ENCODE measurements at regions not wholly inside any gene's neighbourhood (a gene's known extent, or its start where the extent isn't known, plus 50 kb on each side); places are given as distances from the start of the nearest gene placed in this dataset.
"Not testable (repeated sequence)": the region's sequence is repeated elsewhere in the genome, so short reads cannot be mapped to it uniquely, and the experiment has no call there.

DNA sequence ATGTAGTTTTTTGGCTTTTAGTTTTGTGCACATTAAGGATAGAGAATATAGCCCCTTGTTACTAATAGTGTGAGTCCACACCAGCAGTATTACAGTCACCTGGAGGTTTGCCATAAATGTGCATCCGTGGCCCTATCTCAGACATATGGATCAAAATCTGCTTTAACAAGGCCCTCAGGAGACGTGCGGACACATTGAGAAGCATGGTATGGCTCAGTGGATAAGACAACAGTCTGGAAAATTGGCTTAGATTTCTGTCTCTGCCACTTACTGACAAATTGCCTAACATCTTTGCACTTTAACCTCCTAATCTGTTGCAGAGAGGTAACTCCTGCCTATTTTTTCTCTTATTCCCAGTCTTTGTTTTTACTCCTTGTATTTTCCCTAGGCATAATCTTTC, 307.2 kb upstream of the DLGAP1 start:
- no peaks in the 10 kb centered on the region for H3K27me3 ChIP-seq
- TF ChIP-seq CTCF (IDR thresholded peaks at IDR 0.05; ENCODE audit: low read depth, low read length): no peak
- no peaks in the 10 kb centered on the region for H3K36me3 ChIP-seq
- no peak overlapping the region for H3K4me3 ChIP-seq
- no peak overlapping the region for H3K27ac ChIP-seq
- H3K9me3 ChIP-seq (ENCODE audit: low read depth): no peaks in the 10 kb centered on the region
- no peak for DNase-seq (ENCODE audit: low read depth in 1 of 2, low spot score in 1 of 2)
- peaks cover 3% of the 10 kb centered on the region for H3K4me1 ChIP-seq (ENCODE audit: low read depth)

GRCh38 chr18:4758980-4759379, 303.9 kb upstream of the DLGAP1 start:
- Histone ChIP-seq H3K9me3 (ENCODE audit: low read depth) (no peaks in the 10 kb centered on the region), H3K4me3 (no peak overlapping the region), H3K27me3 (no peaks in the 10 kb centered on the region), H3K4me1 (ENCODE audit: low read depth) (no peaks in the 10 kb centered on the region), H3K36me3 (no peaks in the 10 kb centered on the region), H3K27ac (no peak overlapping the region)
- DNase-seq (ENCODE audit: low read depth in 1 of 2, low spot score in 1 of 2): no peak
- TF ChIP-seq CTCF (IDR thresholded peaks at IDR 0.05; ENCODE audit: low read depth, low read length): no peak

DNA sequence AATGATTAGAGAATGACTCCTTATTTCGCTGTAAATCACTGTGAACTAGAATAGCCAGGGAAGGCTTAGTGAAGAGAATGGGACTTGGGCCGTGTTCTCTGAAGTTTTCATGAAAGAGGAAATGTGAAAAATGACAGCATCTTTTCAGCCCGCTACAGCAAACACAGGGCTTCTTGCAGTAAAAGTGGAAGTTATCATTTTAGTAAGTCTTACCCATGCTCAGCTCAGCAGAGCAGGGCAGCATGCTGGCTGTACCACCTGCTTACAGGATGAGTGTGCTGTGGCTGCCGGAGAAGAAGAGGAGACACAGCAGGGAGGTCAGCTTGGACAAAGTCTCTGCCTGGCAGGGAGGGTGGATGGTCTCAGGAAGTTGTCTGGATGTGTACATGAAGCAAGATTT, 300.7 kb upstream of the DLGAP1 start:
- no peak overlapping the region for H3K27ac ChIP-seq
- H3K9me3 ChIP-seq (ENCODE audit: low read depth): no peaks in the 10 kb centered on the region
- no peak for DNase-seq (ENCODE audit: low read depth in 1 of 2, low spot score in 1 of 2)
- H3K4me1 ChIP-seq (ENCODE audit: low read depth): peaks cover 4% of the 10 kb centered on the region
- H3K4me3 ChIP-seq: no peak overlapping the region
- no peak for TF ChIP-seq CTCF (IDR thresholded peaks at IDR 0.05; ENCODE audit: low read depth, low read length)
- no peaks in the 10 kb centered on the region for H3K27me3 ChIP-seq
- H3K36me3 ChIP-seq: no peaks in the 10 kb centered on the region

DNA sequence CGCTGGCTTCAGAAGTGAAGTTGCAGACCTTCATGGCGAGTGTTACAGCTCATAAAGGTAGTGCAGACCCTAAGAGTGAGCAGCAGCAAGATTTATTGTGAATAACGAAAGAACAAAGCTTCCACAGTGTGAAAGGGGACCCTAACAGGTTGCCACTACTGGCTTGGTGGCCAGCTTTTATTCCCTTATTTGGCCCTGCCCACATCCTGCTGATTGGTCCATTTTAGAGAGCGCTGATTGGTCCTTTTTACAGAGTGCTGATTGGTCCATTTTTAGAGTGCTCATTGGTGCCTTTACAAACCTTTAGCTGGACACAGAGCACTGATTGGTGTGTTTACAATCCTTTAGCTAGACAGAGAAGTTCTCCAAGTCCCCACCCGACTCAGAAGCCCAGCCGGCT, 298.0 kb upstream of the DLGAP1 start:
- H3K4me1 ChIP-seq (ENCODE audit: low read depth): peaks cover 21% of the 10 kb centered on the region
- not testable (repeated sequence) for H3K9me3 ChIP-seq (ENCODE audit: low read depth); H3K4me3 ChIP-seq; H3K27ac ChIP-seq; H3K27me3 ChIP-seq; DNase-seq (ENCODE audit: low read depth in 1 of 2, low spot score in 1 of 2); H3K36me3 ChIP-seq

- H3K27me3 ChIP-seq: no peaks in the 10 kb centered on the region
- no peaks in the 10 kb centered on the region for H3K9me3 ChIP-seq (ENCODE audit: low read depth)
- TF ChIP-seq CTCF (IDR thresholded peaks at IDR 0.05; ENCODE audit: low read depth, low read length): no peak
- DNase-seq (ENCODE audit: low read depth in 1 of 2, low spot score in 1 of 2): no peak
- no peaks in the 10 kb centered on the region for H3K36me3 ChIP-seq
- H3K4me3 ChIP-seq: no peak overlapping the region
- H3K4me1 ChIP-seq (ENCODE audit: low read depth): peaks cover 21% of the 10 kb centered on the region
- no peak overlapping the region for H3K27ac ChIP-seq
These were observed 296.4 kb upstream of the DLGAP1 start for GRCh38 chr18:4751523-4751922.

DNA sequence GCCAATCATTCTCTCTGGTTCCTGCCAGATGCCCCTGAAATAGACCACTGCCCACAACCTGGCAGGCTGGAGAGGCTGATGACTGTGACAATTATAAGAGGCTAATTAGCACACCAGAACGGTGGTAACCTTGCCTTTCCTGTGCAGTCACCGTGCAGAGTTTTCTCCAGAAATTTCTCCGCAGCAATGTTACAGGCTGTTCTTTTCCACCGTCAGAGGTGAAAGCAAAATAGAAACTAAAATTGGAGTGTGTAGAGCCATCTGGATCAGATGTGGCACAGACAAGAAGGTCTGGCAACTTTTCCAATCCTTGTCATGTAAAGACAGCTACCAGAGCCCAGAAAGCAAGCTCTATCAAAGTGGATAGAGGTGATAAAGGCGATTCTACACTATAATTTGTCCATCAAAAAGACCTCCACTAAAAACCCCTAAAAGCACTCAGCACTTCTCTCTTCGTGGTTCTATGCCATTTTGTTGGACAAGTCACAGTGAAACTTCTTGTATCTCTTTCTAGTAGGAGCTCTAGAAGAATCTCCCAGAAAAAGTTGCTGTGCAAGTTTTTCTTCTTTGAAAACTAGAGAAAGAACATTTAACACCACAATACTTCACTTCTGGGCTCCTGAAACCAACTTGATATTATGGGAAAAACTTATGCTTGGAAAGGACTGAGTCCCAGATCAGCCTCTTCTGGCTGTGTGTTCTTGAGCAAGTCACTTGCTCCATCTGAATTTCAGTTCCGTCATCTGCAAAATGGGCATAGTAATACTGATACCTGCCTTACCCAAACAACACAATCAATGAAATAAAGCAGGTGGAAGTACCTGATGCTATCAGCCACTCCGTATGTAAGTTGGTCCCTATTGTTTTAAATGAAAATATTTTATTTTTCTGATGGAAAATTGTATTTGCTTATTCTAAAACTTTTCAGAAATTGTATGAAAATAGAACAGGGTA, 295.6 kb upstream of the DLGAP1 start:
- Histone ChIP-seq H3K36me3 (no peaks in the 10 kb centered on the region), H3K27ac (peak overlapping the region; percentile 64), H3K4me1 (ENCODE audit: low read depth) (peaks cover 21% of the 10 kb centered on the region), H3K4me3 (no peak overlapping the region), H3K9me3 (ENCODE audit: low read depth) (no peaks in the 10 kb centered on the region), H3K27me3 (no peaks in the 10 kb centered on the region)
- no peak for TF ChIP-seq CTCF (IDR thresholded peaks at IDR 0.05; ENCODE audit: low read depth, low read length)
- DNase-seq (ENCODE audit: low read depth in 1 of 2, low spot score in 1 of 2): no peak

All from cardiac muscle cell (in vitro differentiated cells and primary cell).